ENCODE measurements at regions not wholly inside any gene's neighbourhood (a gene's known extent, or its start where the extent isn't known, plus 50 kb on each side); places are given as distances from the start of the nearest gene placed in this dataset.

GRCh38 chr5:5979377-5979760, 399.0 kb downstream of the MED10 start:
- H3K36me3 ChIP-seq (ENCODE audit: control insufficient read depth in 3 of 3, insufficient read depth in 2 of 3, low read depth in 1 of 3, low read length in 3 of 3): no peaks in the 10 kb centered on the region
- 74 to 81% (median 76%) methylated on average over 3 of the region's 3 CpGs for WGBS, 3 donors

GRCh38 chr5:5978501-5979376, 399.6 kb downstream of the MED10 start:
- no peak overlapping the region for H3K4me3 ChIP-seq (ENCODE audit: low read depth in 1 of 3, low read length in 3 of 3)
- H3K27me3 ChIP-seq (ENCODE audit: control insufficient read depth in 3 of 3, insufficient read depth in 3 of 3, low read length in 3 of 3): no peaks in the 10 kb centered on the region
- 72 to 83% (median 77%) methylated on average over 10 of the region's 10 CpGs for WGBS, 3 donors
- H3K4me1 ChIP-seq (ENCODE audit: control insufficient read depth in 3 of 3, insufficient read depth in 2 of 3, low read depth in 1 of 3, low read length in 2 of 3): no peaks in the 10 kb centered on the region
- FAIRE-seq (no peak), DNase-seq (no peak)
- peaks cover 0 to 5% of the 10 kb centered on the region in 2 donors for H3K9me3 ChIP-seq (ENCODE audit: control insufficient read depth in 2 of 2, insufficient read depth in 1 of 2, low read depth in 1 of 2, low read length in 1 of 2)
- no peaks in the 10 kb centered on the region for H3K36me3 ChIP-seq (ENCODE audit: control insufficient read depth in 3 of 3, insufficient read depth in 2 of 3, low read depth in 1 of 3, low read length in 3 of 3)
- H3K27ac ChIP-seq (ENCODE audit: low read depth in 1 of 3, low read length in 2 of 3): no peak overlapping the region

More at GRCh38 chr5:5979377-5979760, 399.0 kb downstream of the MED10 start:
- FAIRE-seq: no peak
- H3K9me3 ChIP-seq (ENCODE audit: control insufficient read depth in 2 of 2, insufficient read depth in 1 of 2, low read depth in 1 of 2, low read length in 1 of 2): peaks cover 0 to 5% of the 10 kb centered on the region in 2 donors
- no peak for DNase-seq
- H3K27ac ChIP-seq (ENCODE audit: low read depth in 1 of 3, low read length in 2 of 3): no peak overlapping the region
- no peaks in the 10 kb centered on the region for H3K27me3 ChIP-seq (ENCODE audit: control insufficient read depth in 3 of 3, insufficient read depth in 3 of 3, low read length in 3 of 3)
- no peak overlapping the region for H3K4me3 ChIP-seq (ENCODE audit: low read depth in 1 of 3, low read length in 3 of 3)
- no peaks in the 10 kb centered on the region for H3K4me1 ChIP-seq (ENCODE audit: control insufficient read depth in 3 of 3, insufficient read depth in 2 of 3, low read depth in 1 of 3, low read length in 2 of 3)

- no peak overlapping the region for H3K27ac ChIP-seq (ENCODE audit: low read depth in 1 of 3, low read length in 2 of 3)
- no peaks in the 10 kb centered on the region for H3K4me1 ChIP-seq (ENCODE audit: control insufficient read depth in 3 of 3, insufficient read depth in 2 of 3, low read depth in 1 of 3, low read length in 2 of 3)
- no peaks in the 10 kb centered on the region for H3K36me3 ChIP-seq (ENCODE audit: control insufficient read depth in 3 of 3, insufficient read depth in 2 of 3, low read depth in 1 of 3, low read length in 3 of 3)
- FAIRE-seq: no peak
- 85 to 89% (median 87%) methylated on average over 5 of the region's 5 CpGs for WGBS, 3 donors
- H3K27me3 ChIP-seq (ENCODE audit: control insufficient read depth in 3 of 3, insufficient read depth in 3 of 3, low read length in 3 of 3): peaks cover 0 to 2% (median 0%) of the 10 kb centered on the region in 3 donors
- DNase-seq: no peak
- no peak overlapping the region for H3K4me3 ChIP-seq (ENCODE audit: low read depth in 1 of 3, low read length in 3 of 3)
- H3K9me3 ChIP-seq (ENCODE audit: control insufficient read depth in 2 of 2, insufficient read depth in 1 of 2, low read depth in 1 of 2, low read length in 1 of 2): peaks cover 0 to 2% of the 10 kb centered on the region in 2 donors
Measured at GRCh38 chr5:5971203-5971602, 407.1 kb downstream of the MED10 start.

DNA sequence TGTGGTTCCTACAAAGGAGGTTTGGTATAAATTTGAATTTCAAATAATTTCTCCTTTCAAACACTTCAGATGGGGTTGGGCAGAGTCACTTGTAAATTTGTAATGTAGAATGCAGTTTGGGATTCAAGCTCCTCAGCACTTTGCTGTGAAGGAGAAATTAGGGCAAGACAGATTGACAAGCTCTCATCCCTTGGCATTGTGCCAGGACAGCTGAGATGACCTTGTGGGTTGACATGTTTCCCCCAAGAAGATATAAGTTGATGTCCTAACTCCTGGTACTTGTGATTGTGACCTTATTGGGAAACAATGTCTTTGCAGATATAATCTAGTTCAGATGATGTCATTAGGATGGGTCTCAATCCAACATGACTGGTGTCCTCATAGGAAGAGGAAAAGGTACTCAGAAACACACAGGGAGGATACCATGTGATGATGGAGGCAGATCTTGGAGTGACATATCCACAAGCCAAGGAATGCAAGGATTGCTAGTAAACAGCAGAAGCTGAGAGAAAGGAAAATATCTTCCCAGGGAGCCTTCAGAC, 408.3 kb downstream of the MED10 start:
- H3K36me3 ChIP-seq (ENCODE audit: control insufficient read depth in 3 of 3, insufficient read depth in 2 of 3, low read depth in 1 of 3, low read length in 3 of 3): no peaks in the 10 kb centered on the region
- H3K4me1 ChIP-seq (ENCODE audit: control insufficient read depth in 3 of 3, insufficient read depth in 2 of 3, low read depth in 1 of 3, low read length in 2 of 3): no peaks in the 10 kb centered on the region
- H3K27ac ChIP-seq (ENCODE audit: low read depth in 1 of 3, low read length in 2 of 3): no peak overlapping the region
- DNase-seq (no peak), FAIRE-seq (no peak)
- peaks cover 0 to 2% (median 0%) of the 10 kb centered on the region in 3 donors for H3K27me3 ChIP-seq (ENCODE audit: control insufficient read depth in 3 of 3, insufficient read depth in 3 of 3, low read length in 3 of 3)
- H3K4me3 ChIP-seq (ENCODE audit: low read depth in 1 of 3, low read length in 3 of 3): no peak overlapping the region
- peaks cover 0 to 2% of the 10 kb centered on the region in 2 donors for H3K9me3 ChIP-seq (ENCODE audit: control insufficient read depth in 2 of 2, insufficient read depth in 1 of 2, low read depth in 1 of 2, low read length in 1 of 2)

DNA sequence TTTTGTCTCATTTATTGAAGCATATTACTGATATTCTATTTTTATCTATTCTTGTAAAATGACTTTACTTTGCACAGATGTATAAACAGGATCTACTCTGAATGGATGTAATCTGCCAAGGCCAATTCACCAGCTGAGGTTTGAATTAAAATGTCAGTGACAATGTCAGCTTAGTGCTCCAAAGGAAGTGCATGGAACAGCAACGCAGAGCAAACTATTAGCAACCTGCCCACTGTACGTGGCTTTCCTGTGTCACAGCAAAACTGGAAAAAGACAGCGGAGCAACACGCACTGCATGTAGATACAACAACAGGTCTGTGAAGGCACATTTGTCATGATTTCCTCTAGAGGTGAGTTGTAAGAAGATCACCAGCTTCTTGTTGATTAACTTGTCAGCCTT, 409.4 kb downstream of the MED10 start:
- Histone ChIP-seq H3K9me3 (ENCODE audit: control insufficient read depth in 2 of 2, insufficient read depth in 1 of 2, low read depth in 1 of 2, low read length in 1 of 2) (peaks cover 0 to 4% of the 10 kb centered on the region in 2 donors), H3K27ac (ENCODE audit: low read depth in 1 of 3, low read length in 2 of 3) (no peak overlapping the region), H3K4me1 (ENCODE audit: control insufficient read depth in 3 of 3, insufficient read depth in 2 of 3, low read depth in 1 of 3, low read length in 2 of 3) (no peaks in the 10 kb centered on the region), H3K4me3 (ENCODE audit: low read depth in 1 of 3, low read length in 3 of 3) (no peak overlapping the region), H3K36me3 (ENCODE audit: control insufficient read depth in 3 of 3, insufficient read depth in 2 of 3, low read depth in 1 of 3, low read length in 3 of 3) (no peaks in the 10 kb centered on the region), H3K27me3 (ENCODE audit: control insufficient read depth in 3 of 3, insufficient read depth in 3 of 3, low read length in 3 of 3) (peaks cover 0 to 2% (median 0%) of the 10 kb centered on the region in 3 donors)
- FAIRE-seq: no peak
- WGBS, 3 donors: 82 to 87% (median 87%) methylated on average over 4 of the region's 4 CpGs
- DNase-seq: no peak

DNA sequence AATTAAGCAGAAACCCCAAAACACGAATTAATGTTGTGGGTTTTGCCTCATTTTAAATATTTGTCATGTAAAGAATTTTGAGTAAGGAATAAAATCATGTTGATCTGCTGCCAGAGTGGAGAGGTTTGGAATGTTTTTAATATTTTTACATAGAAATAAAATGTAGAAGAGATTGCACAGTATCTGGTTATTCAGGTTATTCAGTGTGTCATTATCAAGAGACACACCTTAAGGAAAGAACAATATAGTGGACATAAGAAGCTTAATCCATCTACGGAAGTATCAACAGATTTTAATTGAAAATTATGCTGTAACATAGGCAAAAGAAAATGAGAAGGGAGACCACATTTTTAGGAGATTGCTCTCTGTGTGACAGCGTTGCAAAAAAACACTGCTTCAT, 410.4 kb downstream of the MED10 start:
- no peaks in the 10 kb centered on the region for H3K36me3 ChIP-seq (ENCODE audit: control insufficient read depth in 3 of 3, insufficient read depth in 2 of 3, low read depth in 1 of 3, low read length in 3 of 3)
- H3K27ac ChIP-seq (ENCODE audit: low read depth in 1 of 3, low read length in 2 of 3): no peak overlapping the region
- DNase-seq (no peak), FAIRE-seq (no peak)
- WGBS, 3 donors: 58 to 68% (median 61%) methylated on average over 3 of the region's 3 CpGs
- peaks cover 0 to 4% of the 10 kb centered on the region in 2 donors for H3K9me3 ChIP-seq (ENCODE audit: control insufficient read depth in 2 of 2, insufficient read depth in 1 of 2, low read depth in 1 of 2, low read length in 1 of 2)
- no peak overlapping the region for H3K4me3 ChIP-seq (ENCODE audit: low read depth in 1 of 3, low read length in 3 of 3)
- H3K4me1 ChIP-seq (ENCODE audit: control insufficient read depth in 3 of 3, insufficient read depth in 2 of 3, low read depth in 1 of 3, low read length in 2 of 3): no peaks in the 10 kb centered on the region
- H3K27me3 ChIP-seq (ENCODE audit: control insufficient read depth in 3 of 3, insufficient read depth in 3 of 3, low read length in 3 of 3): peaks cover 0 to 2% (median 0%) of the 10 kb centered on the region in 3 donors

- no peak for DNase-seq
- H3K4me1 ChIP-seq (ENCODE audit: control insufficient read depth in 3 of 3, insufficient read depth in 2 of 3, low read depth in 1 of 3, low read length in 2 of 3): no peaks in the 10 kb centered on the region
- no peak for FAIRE-seq
Measured at GRCh38 chr5:5967373-5967772, 411.0 kb downstream of the MED10 start.

DNA sequence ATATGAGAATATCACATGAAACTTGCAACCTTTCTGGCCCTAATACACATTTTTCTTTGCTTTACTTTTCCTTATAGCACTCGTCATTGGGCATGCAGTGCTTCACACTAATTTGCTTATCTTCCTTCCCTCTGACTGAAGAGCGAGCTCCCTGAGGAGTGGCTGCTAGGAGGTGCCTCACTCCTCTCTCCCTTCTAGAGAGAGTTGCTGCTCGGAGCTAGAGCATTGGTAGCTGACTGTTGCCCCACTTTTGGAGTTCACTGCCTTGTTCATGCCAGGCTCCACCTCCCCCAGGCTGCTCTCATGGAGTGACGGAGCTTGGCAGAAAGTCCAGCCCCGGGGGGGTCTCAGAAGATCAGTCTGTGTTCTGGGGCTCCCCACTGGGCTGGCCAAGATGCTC, 413.2 kb downstream of the MED10 start:
- Histone ChIP-seq H3K9me3 (ENCODE audit: control insufficient read depth in 2 of 2, insufficient read depth in 1 of 2, low read depth in 1 of 2, low read length in 1 of 2) (peaks cover 0 to 4% of the 10 kb centered on the region in 2 donors), H3K27ac (ENCODE audit: low read depth in 1 of 3, low read length in 2 of 3) (no peak overlapping the region), H3K27me3 (ENCODE audit: control insufficient read depth in 3 of 3, insufficient read depth in 3 of 3, low read length in 3 of 3) (no peaks in the 10 kb centered on the region), H3K4me3 (ENCODE audit: low read depth in 1 of 3, low read length in 3 of 3) (no peak overlapping the region), H3K36me3 (ENCODE audit: control insufficient read depth in 3 of 3, insufficient read depth in 2 of 3, low read depth in 1 of 3, low read length in 3 of 3) (no peaks in the 10 kb centered on the region), H3K4me1 (ENCODE audit: control insufficient read depth in 3 of 3, insufficient read depth in 2 of 3, low read depth in 1 of 3, low read length in 2 of 3) (no peaks in the 10 kb centered on the region)
- DNase-seq (no peak), FAIRE-seq (no peak)
- 61 to 72% (median 62%) methylated on average over 5 of the region's 5 CpGs for WGBS, 3 donors

More at GRCh38 chr5:5967373-5967772, 411.0 kb downstream of the MED10 start:
- H3K27me3 ChIP-seq (ENCODE audit: control insufficient read depth in 3 of 3, insufficient read depth in 3 of 3, low read length in 3 of 3): peaks cover 0 to 2% (median 0%) of the 10 kb centered on the region in 3 donors
- peaks cover 0 to 4% of the 10 kb centered on the region in 2 donors for H3K9me3 ChIP-seq (ENCODE audit: control insufficient read depth in 2 of 2, insufficient read depth in 1 of 2, low read depth in 1 of 2, low read length in 1 of 2)
- WGBS, 3 donors: 87 to 92% (median 91%) methylated on average over 6 of the region's 6 CpGs
- H3K36me3 ChIP-seq (ENCODE audit: control insufficient read depth in 3 of 3, insufficient read depth in 2 of 3, low read depth in 1 of 3, low read length in 3 of 3): no peaks in the 10 kb centered on the region
- H3K4me3 ChIP-seq (ENCODE audit: low read depth in 1 of 3, low read length in 3 of 3): no peak overlapping the region
- no peak overlapping the region for H3K27ac ChIP-seq (ENCODE audit: low read depth in 1 of 3, low read length in 2 of 3)

All from small intestine (tissue), 7 donors.